KMS-11 (cell line): ENCODE measurements at regions not wholly inside any gene's neighbourhood (a gene's known extent, or its start where the extent isn't known, plus 50 kb on each side); places are given as distances from the start of the nearest gene placed in this dataset.

ENCODE experiments used
- H2AFZ ChIP-seq: fragments of 200-600 bp; sonication (generic); 2 replicates; pipeline ENCODE4 v1.6.1; 2016; ENCODE audit warnings: antibody characterized with exemption, mixed run types, low read depth
- H3K27ac ChIP-seq: fragments of 200-600 bp; sonication (generic); 2 replicates; pipeline ENCODE4 v1.6.1; 2016; ENCODE audit warnings: mild to moderate bottlenecking, mixed run types
- H3K27me3 ChIP-seq: fragments of 200-600 bp; sonication (generic); 2 replicates; pipeline ENCODE4 v1.6.1; 2017; ENCODE audit warnings: mild to moderate bottlenecking, low read depth, mixed run types, moderate library complexity; ENCODE audit not compliant: insufficient read depth
- H3K36me3 ChIP-seq: fragments of 200-600 bp; sonication (generic); 2 replicates; pipeline ENCODE4 v1.6.1; 2017; ENCODE audit warnings: mild to moderate bottlenecking, mixed run types; ENCODE audit not compliant: insufficient read depth
- H3K4me1 ChIP-seq: fragments of 200-600 bp; sonication (generic); 2 replicates; pipeline ENCODE4 v1.6.1; 2016; ENCODE audit warnings: mild to moderate bottlenecking, low read depth, mixed run types; ENCODE audit not compliant: poor library complexity, severe bottlenecking
- H3K4me2 ChIP-seq: fragments of 200-600 bp; sonication (generic); 2 replicates; pipeline ENCODE4 v1.7.0; 2016; ENCODE audit warnings: mild to moderate bottlenecking, mixed run types
- H3K4me3 ChIP-seq: fragments of 200-600 bp; sonication (generic); IDR thresholded peaks from 2 replicates; pipeline ENCODE4 v1.6.1; 2017; ENCODE audit warnings: low read depth, low read length, mixed read lengths; ENCODE audit not compliant: insufficient read depth
- H3K79me2 ChIP-seq: fragments of 200-600 bp; sonication (generic); 2 replicates; pipeline ENCODE4 v1.6.1; 2016; ENCODE audit warnings: low read depth, mixed run types; ENCODE audit not compliant: insufficient read depth
- H3K9ac ChIP-seq: fragments of 200-600 bp; sonication (generic); 2 replicates; pipeline ENCODE4 v1.6.1; 2016; ENCODE audit warnings: mild to moderate bottlenecking, mixed run types
- H4K20me1 ChIP-seq: fragments of 200-600 bp; sonication (generic); 2 replicates; pipeline ENCODE4 v1.6.1; 2016; ENCODE audit warnings: mild to moderate bottlenecking, mixed run types; ENCODE audit not compliant: insufficient read depth
- TF ChIP-seq, protein P1 (sequence below): fragments of 200-600 bp; sonication (generic); conservative IDR thresholded peaks from 2 replicates; pipeline ENCODE4 v1.6.1; 2017; ENCODE audit warnings: low read depth, mild to moderate bottlenecking, antibody characterized with exemption, low read length, moderate library complexity, mixed read lengths

DNA sequence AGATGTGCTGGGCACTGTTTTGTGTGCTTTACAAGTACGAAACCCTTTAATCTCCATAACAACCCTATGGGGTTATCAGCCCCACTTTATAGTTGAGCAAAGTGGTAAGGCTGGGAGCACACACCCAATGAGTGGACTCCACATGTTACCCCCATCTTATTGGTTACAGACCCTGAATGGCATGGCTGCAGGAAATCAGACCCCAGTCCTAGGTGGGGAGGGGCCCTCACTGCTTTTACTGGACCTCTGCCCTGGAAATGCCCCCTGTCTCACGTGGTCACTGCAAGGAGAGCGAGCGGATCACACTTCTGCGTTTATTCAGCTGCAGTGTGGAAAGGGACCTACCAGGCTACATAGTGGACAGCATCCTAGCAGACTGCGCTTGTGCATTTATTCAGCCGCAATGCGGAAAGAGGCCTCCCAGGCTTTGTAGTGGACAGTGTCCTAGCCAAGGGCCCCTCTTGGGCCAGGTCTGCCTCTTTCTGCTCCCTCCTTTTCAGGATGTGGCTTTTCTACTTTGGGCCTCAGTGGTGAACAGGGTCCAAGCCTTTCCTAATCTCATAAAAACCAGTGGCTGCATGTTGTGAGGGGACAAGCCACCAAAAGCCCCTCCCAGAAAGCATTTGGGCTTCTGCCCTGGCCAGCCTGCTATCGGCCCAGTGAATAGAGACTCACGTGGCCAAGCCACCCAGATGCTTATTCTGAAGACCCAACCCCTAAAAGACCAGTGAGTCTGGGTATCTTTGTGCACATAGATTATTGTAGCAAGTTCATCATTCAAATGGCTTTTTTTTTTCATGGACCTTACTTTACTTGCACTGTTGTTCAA is 405.7 kb upstream of the RNF32 start:
- Histone ChIP-seq H3K79me2 (no peaks in the 10 kb centered on the region), H3K27ac (no peak overlapping the region), H3K4me1 (no peaks in the 10 kb centered on the region), H3K9ac (no peak overlapping the region), H4K20me1 (no peaks in the 10 kb centered on the region), H3K4me3 (no peak overlapping the region), H3K36me3 (no peaks in the 10 kb centered on the region), H3K27me3 (no peaks in the 10 kb centered on the region), H2AFZ (no peak overlapping the region), H3K4me2 (no peak overlapping the region)
- TF ChIP-seq, protein P1, sequence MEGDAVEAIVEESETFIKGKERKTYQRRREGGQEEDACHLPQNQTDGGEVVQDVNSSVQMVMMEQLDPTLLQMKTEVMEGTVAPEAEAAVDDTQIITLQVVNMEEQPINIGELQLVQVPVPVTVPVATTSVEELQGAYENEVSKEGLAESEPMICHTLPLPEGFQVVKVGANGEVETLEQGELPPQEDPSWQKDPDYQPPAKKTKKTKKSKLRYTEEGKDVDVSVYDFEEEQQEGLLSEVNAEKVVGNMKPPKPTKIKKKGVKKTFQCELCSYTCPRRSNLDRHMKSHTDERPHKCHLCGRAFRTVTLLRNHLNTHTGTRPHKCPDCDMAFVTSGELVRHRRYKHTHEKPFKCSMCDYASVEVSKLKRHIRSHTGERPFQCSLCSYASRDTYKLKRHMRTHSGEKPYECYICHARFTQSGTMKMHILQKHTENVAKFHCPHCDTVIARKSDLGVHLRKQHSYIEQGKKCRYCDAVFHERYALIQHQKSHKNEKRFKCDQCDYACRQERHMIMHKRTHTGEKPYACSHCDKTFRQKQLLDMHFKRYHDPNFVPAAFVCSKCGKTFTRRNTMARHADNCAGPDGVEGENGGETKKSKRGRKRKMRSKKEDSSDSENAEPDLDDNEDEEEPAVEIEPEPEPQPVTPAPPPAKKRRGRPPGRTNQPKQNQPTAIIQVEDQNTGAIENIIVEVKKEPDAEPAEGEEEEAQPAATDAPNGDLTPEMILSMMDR: no peak

DNA sequence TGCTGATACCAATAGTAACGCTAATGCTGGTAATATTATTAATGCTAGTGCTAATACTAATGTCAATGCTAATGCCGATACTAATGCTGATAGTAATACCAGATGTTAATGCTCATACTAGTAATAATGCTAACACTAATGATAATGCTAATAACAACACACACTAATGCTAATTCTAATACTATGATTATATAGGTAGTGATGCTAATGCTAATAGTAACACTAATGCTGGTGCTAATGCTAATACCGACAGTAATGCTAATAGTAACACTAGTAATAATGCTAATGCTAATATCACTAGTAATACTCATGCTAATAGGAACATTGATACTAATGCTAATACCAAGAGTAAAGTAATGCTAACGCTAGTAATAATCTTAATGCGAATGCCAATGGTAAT is 406.4 kb upstream of the RNF32 start:
- no peaks in the 10 kb centered on the region for H3K4me1 ChIP-seq
- no peak overlapping the region for H3K4me3 ChIP-seq
- H3K27ac ChIP-seq: no peak overlapping the region
- H4K20me1 ChIP-seq: no peaks in the 10 kb centered on the region
- no peak overlapping the region for H2AFZ ChIP-seq
- no peaks in the 10 kb centered on the region for H3K79me2 ChIP-seq
- no peak overlapping the region for H3K4me2 ChIP-seq
- H3K27me3 ChIP-seq: no peaks in the 10 kb centered on the region
- no peaks in the 10 kb centered on the region for H3K36me3 ChIP-seq
- TF ChIP-seq, protein P1: no peak
- no peak overlapping the region for H3K9ac ChIP-seq

DNA sequence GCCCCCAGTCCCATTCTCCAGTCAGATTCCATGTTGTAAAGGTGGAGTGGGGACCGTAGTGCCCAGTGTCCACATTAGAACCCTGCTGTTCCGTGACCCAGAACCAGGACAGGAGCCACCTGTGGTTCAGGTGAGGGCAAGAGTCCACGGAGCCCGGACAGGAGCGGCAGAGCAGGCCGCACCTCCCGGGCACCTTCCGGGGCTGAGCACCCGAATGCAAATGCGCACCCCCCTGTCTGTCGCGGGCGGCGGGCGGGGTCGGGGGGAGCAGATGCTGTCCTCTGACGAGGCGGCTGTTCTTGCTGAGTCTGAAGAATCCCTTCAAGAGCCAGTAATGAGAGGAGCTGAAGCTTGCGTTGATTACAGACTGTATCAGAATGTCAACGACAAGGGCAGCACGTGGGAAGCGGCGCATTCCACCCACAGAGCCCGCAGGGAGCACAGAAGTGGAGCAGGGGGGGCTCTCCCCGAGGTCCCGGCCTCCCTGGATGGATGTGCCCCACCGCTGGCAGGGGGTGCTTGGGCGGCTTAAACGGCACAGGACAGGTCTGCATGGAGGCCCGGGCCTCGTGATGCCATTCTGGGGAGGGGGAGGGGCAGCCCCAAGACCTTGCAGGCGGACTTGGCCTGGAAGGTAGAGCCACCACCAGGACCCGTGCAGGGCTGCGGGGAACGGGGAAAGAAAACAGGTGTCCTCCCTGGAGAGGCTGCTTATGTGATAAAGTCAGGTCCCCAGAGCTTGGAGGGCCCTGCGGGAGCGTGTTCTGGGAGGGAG is 407.5 kb upstream of the RNF32 start:
- TF ChIP-seq, protein P1: no peak
- no peaks in the 10 kb centered on the region for H3K27me3 ChIP-seq
- no peaks in the 10 kb centered on the region for H4K20me1 ChIP-seq
- H2AFZ ChIP-seq: no peak overlapping the region
- no peak overlapping the region for H3K27ac ChIP-seq
- no peak overlapping the region for H3K9ac ChIP-seq
- no peak overlapping the region for H3K4me2 ChIP-seq
- no peaks in the 10 kb centered on the region for H3K4me1 ChIP-seq
- no peak overlapping the region for H3K4me3 ChIP-seq
- H3K79me2 ChIP-seq: no peaks in the 10 kb centered on the region
- H3K36me3 ChIP-seq: no peaks in the 10 kb centered on the region

DNA sequence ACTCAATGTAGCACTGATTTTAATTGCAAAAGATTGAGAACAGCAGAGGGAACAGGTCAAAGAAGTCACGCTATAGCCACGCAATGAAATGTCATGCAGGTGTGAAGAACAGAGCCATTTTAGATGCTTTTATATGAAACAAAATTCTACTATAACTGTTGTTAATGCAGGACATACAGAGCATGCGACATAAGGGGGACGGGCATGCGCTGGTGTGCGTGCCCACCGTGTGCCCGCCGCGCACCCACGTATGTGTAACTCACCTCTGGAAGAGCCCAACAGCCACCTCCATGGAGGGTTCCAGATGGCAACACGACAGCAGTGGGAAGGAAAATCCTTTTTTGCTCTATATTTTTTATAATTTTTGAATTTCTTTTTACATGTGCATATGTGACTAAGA is 410.0 kb upstream of the RNF32 start:
- Histone ChIP-seq H3K27ac (no peak overlapping the region), H3K9ac (no peak overlapping the region), H3K4me2 (no peak overlapping the region), H4K20me1 (no peaks in the 10 kb centered on the region), H3K79me2 (no peaks in the 10 kb centered on the region), H3K27me3 (no peaks in the 10 kb centered on the region), H3K36me3 (no peaks in the 10 kb centered on the region), H3K4me1 (no peaks in the 10 kb centered on the region), H2AFZ (no peak overlapping the region), H3K4me3 (no peak overlapping the region)
- TF ChIP-seq, protein P1: no peak
